GM12891 (cell line): ENCODE measurements at regions not wholly inside any gene's neighbourhood (a gene's known extent, or its start where the extent isn't known, plus 50 kb on each side); places are given as distances from the start of the nearest gene placed in this dataset.
"Not testable (repeated sequence)": the region's sequence is repeated elsewhere in the genome, so short reads cannot be mapped to it uniquely, and the experiment has no call there.

ENCODE experiments used
- DNase-seq: peaks from one replicate; pipeline ENCODE4 v3.0.0; 2011; ENCODE audit warnings: low spot score; ENCODE audit not compliant: insufficient read length
- FAIRE-seq: peaks from 2 replicates; lab custom pipeline; 2011; peaks lifted over from hg19 to GRCh38; lab: Jason Lieb, UNC
- PAX5 ChIP-seq: IDR thresholded peaks from 2 replicates; pipeline ENCODE4 v1.6.1; 2011; ENCODE audit warnings: low read length, moderate library complexity, mild to moderate bottlenecking; ENCODE audit not compliant: insufficient read depth, severe bottlenecking
- POLR2A ChIP-seq: IDR thresholded peaks from 2 replicates; pipeline ENCODE4 v1.6.1; 2011; ENCODE audit warnings: low read depth, low read length, control low read depth
- POLR2AphosphoS5 ChIP-seq: IDR thresholded peaks from 2 replicates; pipeline ENCODE4 v1.6.1; 2011; ENCODE audit warnings: low read depth, low read length, control low read depth
- POU2F2 ChIP-seq: IDR thresholded peaks from 2 replicates; pipeline ENCODE4 v1.6.1; 2011; ENCODE audit warnings: low read depth, mild to moderate bottlenecking, control low read depth, low read length, moderate library complexity
- SPI1 ChIP-seq: IDR thresholded peaks from 2 replicates; pipeline ENCODE4 v1.6.1; 2011; ENCODE audit warnings: low read depth, low read length, control low read depth
- TAF1 ChIP-seq: IDR thresholded peaks from 2 replicates; pipeline ENCODE4 v1.6.1; 2011; ENCODE audit warnings: low read depth, low read length, control low read depth

DNA sequence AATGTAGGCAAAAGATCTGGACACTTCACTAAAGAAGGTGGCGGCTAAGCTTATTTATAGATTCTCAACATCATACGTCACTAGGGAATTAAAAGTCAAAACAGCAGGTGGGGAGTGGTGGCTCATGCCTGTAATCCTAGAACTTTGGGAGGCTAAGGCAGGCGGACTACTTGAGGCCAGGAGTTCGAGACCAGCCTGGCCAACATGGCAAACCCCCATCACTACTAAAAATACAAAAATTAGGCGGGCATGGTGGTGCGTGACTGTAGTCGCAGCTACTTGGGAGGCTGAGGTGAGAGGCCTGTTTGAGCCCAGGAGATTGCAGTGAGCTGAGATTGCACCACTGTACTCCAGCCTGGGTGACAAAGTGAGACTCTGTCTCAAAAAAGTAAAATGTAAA, 74.6 kb downstream of the GPX5 start:
- TF ChIP-seq POU2F2 (no peak), TAF1 (no peak), POLR2AphosphoS5 (no peak), PAX5 (no peak), SPI1 (no peak), POLR2A (no peak)
- FAIRE-seq = no peak

DNA sequence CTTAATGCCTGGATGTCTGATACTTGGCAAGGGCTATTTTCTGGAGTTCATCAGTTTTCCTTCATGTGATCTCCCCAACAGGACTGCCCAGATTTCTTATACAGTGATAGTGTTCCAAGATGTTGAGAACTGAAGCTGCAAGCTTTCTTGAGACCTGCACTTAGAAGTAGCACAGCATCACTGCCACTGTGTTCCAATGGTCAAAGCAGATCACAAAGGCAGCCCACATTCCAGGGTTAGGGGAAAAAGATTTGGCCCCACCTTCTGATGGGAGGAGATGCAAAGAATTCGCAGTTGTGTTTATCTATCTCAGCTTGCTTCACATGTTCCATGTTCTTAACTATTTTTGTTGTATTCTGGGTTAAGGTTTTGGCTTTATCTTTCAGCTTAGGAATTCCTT, 78.2 kb downstream of the GPX5 start:
- no peak for DNase-seq
- no peak for TF ChIP-seq TAF1
- no peak for TF ChIP-seq POLR2AphosphoS5
- no peak for TF ChIP-seq PAX5
- no peak for TF ChIP-seq SPI1
- TF ChIP-seq POLR2A = no peak
- no peak for TF ChIP-seq POU2F2

More for the DNA sequence above, 74.6 kb downstream of the GPX5 start:
- no peak for DNase-seq

GRCh38 chr6:28606424-28607391, 81.0 kb downstream of the GPX5 start:
- DNase-seq = peak; percentile 39
- peak; percentile 58 for FAIRE-seq
- TF ChIP-seq SPI1 (no peak), TAF1 (no peak), POLR2A (no peak), POU2F2 (no peak), POLR2AphosphoS5 (no peak), PAX5 (no peak)

More for the DNA sequence above, 78.2 kb downstream of the GPX5 start:
- FAIRE-seq = no peak

- no peak for TF ChIP-seq POLR2A
- TF ChIP-seq PAX5 = no peak
- TF ChIP-seq SPI1 = no peak
- no peak for TF ChIP-seq POU2F2
- no peak for TF ChIP-seq TAF1
- DNase-seq (no peak), FAIRE-seq (no peak)
These were observed 82.3 kb downstream of the GPX5 start for GRCh38 chr6:28607990-28608389.

DNA sequence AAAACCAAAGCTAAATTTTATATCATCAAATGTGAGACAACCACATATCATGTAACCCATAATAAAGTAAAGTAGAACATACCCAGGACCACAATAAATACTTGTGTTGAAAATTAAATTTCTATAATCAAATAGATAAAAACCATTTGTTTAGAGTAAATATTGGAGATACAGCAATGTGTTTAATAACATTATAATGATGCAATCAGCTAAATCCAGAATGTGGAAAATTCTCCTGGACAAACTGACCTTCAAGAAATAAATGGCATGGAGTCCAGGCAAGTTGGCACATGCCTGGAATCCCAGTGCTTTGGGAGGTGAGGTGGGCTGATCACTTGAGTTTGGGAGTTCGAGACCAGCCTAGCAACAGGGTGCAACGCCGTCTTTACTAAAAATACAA, 84.0 kb downstream of the GPX5 start:
- TF ChIP-seq POU2F2 = no peak
- no peak for TF ChIP-seq SPI1
- TF ChIP-seq POLR2AphosphoS5 = no peak
- no peak for TF ChIP-seq TAF1
- TF ChIP-seq PAX5 = no peak
- TF ChIP-seq POLR2A = no peak
- FAIRE-seq (no peak), DNase-seq (no peak)

DNA sequence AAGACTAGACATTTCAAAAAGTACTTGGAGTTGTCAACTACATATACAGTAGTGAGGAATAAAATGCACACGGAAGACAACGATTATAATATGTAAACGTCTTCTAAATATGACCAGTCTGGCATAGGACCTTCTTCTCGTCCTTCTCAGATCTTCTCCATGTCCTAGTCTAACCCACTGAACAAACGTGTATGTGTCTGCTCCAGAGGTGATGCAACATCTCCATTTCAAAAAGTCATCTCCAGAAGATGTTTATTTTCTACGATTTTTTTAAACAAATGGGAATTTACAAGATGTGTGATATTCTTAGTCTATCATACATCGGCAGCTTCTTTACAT, 89.9 kb downstream of the GPX5 start:
- TF ChIP-seq POU2F2 = no peak
- TF ChIP-seq PAX5 = no peak
- no peak for TF ChIP-seq POLR2A
- TF ChIP-seq SPI1 = no peak
- TF ChIP-seq POLR2AphosphoS5 = no peak
- no peak for TF ChIP-seq TAF1
- FAIRE-seq (no peak), DNase-seq (no peak)

DNA sequence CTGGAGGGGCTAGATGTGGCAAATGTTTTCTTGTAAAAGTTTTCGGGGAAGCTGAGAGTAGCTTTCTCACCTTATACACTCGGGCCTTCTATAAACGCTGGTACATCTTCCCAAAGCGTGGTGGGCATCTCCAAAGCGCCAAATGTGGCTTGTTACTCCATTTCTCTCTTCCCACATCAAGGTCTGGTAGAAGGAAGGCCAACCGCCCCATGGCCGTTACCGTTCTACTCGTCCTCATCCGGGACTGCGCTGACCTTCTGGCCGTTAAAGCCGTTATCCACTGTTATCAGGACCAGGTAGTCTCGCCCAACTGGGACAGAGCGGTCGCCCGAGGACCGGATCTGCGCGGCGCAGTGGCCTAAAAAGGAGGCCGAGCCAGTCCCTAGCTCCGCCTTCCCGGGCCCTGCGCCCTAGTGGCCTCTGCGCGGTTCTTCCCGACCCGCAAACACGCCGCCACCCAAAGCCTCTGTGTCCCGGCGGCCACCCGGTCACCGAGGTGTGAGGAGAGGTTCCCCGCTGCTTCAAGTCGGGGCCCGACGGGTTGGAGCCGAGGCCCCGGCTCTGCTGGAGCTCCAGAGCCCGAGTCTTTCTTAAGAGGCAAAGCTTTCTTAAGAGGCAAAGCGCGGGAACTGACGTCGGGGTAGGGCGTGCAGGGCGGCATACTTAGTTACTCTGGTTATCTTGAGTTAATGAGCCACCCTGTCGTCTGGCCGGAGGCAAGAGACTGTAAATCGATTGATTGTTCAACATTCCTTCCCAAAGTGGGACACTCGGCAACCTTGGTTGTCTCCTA, 90.5 kb downstream of the GPX5 start:
- DNase-seq = no peak
- TF ChIP-seq POLR2A (no peak), SPI1 (no peak), TAF1 (no peak), PAX5 (no peak), POU2F2 (no peak), POLR2AphosphoS5 (no peak)
- no peak for FAIRE-seq

DNA sequence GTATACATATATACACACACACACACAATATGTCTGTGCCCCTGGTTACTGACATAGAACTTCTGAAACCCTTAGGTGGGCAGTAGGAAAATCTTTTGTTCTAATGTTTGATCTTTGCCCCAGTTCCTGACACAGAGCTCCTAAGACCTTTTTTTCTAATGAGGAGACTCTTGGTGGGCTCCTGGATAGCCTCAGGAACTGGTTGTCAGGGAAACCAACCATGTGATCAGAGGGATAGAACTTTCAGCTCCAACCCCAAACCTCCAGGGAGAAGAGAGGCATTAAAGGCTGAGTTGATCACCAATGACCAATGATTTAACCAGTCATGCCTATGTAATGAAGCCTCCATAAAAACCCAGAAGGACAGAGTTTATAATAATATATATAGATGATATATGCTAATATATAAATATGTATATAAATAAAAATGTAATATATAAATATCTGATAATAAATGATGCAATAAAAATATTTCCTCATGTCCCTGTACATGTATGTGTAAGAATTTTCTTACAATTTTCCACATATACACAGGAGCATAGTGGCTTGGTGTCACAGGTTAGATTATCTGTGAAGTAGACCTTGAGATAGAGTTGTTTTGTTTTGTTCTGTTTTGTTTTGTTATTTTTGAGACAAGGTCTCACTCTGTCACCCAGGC, 93.3 kb downstream of the GPX5 start:
- no peak for FAIRE-seq
- TF ChIP-seq POU2F2 (no peak), POLR2A (no peak)
- no peak for DNase-seq

DNA sequence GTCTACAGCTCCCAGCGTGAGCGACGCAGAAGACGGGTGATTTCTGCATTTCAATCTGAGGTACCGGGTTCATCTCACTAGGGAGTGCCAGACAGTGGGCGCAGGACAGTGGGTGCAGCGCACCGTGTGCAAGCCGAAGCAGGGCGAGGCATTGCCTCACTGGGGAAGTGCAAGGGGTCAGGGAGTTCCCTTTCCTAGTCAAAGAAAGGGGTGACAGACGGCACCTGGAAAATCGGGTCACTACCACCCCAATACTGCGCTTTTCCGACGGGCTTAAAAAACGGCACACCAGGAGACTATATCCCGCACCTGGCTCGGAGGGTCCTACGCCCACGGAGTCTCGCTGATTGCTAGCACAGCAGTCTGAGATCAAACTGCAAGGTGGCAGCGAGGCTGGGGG, 95.6 kb downstream of the GPX5 start:
- DNase-seq, FAIRE-seq: not testable (repeated sequence)

DNA sequence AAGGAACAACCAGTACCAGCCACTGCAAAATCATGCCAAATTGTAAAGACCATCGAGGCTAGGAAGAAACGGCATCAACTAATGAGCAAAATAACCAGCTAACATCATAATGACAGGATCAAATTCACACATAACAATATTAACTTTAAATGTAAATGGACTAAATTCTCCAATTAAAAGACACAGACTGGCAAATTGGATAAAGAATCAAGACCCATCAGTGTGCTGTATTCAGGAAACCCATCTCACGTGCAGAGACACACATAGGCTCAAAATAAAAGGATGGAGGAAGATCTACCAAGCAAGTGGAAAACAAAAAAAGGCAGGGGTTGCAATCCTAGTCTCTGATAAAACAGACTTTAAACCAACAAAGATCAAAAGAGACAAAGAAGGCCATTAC, 97.6 kb downstream of the GPX5 start:
- not testable (repeated sequence) for FAIRE-seq, DNase-seq

GRCh38 chr6:28626386-28626785, 100.7 kb downstream of the GPX5 start:
- FAIRE-seq, DNase-seq: not testable (repeated sequence)
